Stimulated activated CD4-positive, alpha-beta T cell treated with anti-CD3 and anti-CD28 coated beads, Interleukin-12 subunit alpha, Interleukin-12 subunit beta, amount 100 ng/mL, for 48 hours (primary cell): ENCODE measurements at regions not wholly inside any gene's neighbourhood (a gene's known extent, or its start where the extent isn't known, plus 50 kb on each side); places are given as distances from the start of the nearest gene placed in this dataset.
"Not testable (repeated sequence)": the region's sequence is repeated elsewhere in the genome, so short reads cannot be mapped to it uniquely, and the experiment has no call there.

Experiments
- DNase-seq, 3 donors: peaks; one replicate each; pipeline ENCODE4 v3.0.0-alpha.2; 2020; ENCODE audit warnings: low read depth in 2 of 3, low spot score in 1 of 3

DNA sequence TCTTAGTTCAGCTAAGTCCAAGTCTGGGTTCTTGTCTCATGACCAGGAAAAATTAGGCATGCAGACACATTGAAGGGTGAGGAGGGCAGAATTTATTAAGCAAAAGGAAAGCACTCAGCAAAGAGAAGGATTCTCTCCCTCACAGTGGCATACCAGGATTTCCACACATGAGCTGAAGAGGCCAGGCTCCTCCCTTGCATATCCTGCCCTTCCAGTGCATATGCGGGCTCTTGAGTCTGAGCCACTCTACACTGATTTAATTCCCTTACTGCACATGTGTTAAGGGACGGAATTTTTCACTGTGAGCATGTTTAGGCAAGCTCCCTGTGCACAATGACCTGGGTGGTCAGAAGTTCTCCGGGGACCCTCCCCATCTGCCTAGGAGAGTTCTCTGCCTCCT, 652.7 kb upstream of the POM121L12 start:
- no peak for DNase-seq

DNA sequence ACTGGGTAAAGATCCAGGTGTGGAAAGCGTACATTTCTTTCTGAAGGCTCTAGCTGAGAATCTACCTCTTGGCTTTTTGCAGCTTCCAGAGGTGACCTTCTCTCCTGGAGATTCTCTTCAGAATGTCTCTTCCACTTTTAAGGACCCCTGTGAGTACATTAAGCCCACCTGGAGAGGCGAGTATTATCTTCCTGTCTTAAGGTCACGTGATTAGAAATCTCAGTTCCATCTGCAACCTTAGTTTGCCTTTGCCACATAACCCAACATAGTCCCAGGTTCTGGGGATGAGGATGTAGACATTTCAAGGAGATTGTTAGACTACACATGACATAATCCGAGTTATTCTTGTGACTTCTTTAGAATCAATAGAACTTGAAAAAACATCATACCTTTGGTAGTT, 665.5 kb upstream of the POM121L12 start:
- no peak for DNase-seq

DNA sequence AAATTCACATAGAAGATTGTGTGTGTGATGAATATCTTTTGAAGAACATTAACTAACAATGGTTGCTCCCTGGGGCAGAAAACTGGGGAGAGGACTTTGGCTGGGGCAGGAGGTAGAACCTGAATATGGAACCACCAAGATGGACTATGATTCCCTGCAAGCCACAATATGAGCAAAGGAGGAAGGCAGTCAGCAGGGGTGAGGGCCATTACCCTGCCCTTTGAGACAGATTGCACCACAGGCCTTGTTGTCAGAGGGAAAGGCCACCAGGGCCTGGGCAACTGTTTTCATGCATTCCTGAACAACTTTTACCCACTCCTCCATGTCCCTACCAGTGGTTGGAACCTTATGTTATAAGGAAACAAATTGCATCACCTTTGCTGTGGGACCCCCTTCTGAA, 670.1 kb upstream of the POM121L12 start:
- DNase-seq: no peak

DNA sequence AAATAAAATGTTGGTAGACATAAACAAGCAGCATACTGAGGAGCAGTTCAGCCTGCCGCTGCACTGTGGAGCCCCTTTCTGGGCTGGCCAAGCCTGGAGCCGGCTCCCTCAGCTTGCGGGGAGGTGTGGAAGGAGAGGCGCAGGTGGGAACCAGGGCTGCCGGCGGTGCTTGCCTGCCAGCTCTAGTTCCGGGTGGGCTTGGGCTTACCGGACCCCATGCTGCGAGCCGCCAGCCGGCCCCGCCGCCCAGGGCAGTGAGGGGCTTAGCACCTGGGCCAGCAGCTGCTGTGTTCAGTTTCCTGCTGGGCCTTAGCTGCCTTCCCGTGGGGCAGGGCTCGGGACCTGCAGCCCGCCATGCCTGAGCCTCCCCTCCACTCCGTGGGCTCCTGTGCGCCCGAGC, 672.9 kb upstream of the POM121L12 start:
- DNase-seq: no peak

DNA sequence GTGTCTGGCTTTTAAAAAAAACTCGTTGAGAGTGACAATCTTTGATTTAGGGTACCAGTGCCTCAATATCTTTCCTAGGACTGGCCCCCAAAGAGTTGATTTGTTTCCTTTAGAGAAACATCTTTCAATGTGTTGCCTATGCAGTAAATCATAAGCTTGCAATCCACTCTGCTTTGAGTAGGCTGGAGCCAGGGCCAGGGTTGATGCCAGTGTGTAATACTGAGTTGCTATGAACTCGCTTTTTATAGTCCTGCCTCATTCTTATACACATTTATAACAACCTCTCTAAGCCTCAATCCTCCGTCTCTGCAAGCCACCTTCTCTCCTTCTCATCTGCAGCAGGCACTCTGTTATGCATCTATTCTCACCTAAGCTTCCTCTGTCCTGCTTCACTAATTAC, 674.9 kb upstream of the POM121L12 start:
- DNase-seq: no peak

DNA sequence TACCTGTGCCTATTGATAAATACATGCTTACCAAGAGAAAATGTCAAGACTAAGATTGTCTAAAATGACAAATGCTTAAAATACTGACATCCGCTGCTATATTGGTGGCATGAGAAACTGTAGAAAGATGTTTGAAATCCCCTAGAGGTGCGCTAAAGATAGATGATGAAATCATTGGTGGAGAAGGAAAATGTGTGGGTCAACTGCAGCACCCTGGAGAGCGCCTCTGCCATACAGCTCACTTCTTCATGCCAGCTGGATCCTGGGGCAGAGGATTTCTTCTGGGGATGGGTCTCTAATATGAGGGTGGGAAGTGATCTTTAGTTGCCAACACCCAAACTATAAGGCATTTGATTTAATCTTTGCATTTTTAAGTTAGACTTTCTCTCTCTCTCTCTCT, 680.4 kb upstream of the POM121L12 start:
- DNase-seq: no peak

DNA sequence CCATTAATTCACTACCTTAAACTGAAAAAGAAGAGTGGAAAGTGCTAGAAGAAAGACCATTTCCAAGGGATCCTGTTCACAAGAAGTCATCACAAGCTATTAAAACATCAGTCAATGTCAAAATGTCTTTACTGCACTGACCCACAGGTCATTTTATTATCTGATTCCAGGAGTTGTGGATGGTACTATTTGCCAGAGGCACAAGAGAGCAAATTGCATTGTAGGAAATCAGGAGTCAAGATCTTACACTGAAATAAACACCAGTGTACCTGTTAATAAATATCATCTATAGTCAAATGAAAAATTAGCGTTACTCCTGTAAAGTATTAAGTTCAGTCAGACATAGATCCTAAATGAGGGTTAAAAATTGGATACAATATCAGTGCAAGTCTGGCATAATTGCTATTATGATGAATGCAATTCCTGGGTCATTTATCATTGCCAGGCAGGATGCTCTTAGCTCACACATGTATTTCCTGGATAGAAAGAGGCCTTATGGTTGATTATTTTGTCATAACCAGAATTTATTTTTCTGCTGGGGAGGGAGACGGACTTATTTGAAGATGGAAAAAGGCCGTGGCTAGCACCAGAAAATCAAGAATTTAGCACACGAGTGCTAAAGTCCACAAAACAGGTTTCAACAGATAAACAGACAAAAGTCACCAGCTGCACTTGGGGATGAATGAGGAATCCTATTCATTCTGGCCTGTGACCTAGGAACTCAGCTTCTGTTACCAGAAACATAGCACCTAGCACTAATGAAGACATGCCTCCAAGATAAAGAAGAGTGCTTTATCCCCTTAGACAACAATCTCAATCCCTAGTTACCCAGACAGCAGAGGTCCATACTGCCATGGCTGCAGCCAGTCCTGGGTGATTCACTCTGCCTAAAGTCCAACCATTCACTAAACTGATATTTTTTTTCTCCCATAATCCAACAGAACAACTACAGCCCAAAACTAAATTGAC, 683.1 kb upstream of the POM121L12 start:
- no peak for DNase-seq

DNA sequence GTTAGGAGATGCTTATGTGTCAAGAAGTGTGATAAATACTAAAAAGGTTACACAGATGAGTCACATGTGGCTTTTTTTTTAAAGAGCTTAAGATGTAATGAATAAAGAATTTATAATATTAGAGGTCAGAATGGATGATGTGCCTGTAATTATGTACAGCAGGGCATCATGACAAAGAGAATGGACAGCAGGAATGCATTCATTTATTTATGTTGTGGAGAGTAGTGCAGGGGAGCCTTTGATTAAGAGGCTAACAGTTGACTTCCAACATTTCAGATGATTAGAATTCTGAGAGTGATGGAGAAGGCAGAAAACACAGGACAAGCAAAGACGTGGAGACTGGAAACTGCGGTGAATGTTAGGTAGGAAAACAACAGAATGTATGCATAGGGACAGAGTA, 691.4 kb upstream of the POM121L12 start:
- DNase-seq: no peak

DNA sequence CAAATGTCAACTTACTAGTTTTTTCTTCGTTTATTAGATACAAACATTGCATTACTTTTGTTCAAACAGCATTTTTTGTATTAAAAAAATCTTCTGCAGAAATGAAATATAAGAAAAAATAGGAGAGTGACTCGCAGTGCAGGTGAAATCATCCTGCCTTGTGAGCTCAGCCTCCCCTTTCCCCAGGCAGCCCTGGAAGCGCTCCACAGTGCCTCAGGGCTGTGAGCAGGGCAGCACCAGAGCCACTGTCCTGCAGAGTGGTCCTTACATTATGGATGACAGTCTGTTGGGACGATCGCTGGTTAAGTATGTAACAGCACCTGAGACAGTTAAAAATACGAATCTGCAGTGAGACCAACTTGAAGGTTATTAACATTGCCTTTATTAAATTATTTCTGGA, 695.4 kb upstream of the POM121L12 start:
- DNase-seq: no peak

DNA sequence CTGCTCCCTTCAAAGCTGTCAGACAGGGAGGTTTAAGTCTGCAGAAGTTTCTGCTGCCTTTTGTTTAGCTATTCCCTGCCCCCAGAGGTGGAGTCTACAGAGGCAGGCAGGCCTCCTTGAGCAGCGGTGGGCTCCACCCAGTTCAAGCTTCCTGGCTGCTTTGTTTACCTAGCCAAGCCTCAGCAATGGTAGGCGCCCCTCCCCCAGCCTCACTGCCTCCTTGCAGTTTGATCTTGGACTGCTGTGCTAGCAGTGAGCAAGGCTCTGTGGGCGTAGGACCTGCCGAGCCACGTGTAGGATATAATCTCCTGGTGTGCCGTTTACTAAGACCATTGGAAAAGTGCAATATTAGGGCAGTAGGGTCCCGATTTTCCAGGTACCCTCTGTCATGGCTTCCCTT, 707.1 kb upstream of the POM121L12 start:
- not testable (repeated sequence) for DNase-seq

DNA sequence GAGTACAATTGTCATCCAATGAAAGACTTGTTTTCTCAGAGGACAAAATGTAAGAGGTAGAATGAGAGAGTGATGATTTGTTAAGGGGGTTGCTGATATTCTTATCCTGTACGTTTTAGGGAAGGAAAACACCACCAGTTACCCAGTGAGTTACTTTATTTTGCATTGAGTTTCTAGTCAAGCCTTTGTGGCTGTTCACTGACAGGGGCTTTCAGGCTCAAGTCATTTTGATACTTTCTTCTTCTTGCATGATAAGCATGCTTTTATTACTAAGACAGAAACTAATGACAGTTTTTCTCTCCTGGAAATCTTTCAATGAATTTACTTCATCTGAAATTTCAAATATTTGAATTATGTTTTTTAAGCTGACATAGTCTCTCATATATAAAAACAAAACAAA, 710.2 kb upstream of the POM121L12 start:
- no peak for DNase-seq

DNA sequence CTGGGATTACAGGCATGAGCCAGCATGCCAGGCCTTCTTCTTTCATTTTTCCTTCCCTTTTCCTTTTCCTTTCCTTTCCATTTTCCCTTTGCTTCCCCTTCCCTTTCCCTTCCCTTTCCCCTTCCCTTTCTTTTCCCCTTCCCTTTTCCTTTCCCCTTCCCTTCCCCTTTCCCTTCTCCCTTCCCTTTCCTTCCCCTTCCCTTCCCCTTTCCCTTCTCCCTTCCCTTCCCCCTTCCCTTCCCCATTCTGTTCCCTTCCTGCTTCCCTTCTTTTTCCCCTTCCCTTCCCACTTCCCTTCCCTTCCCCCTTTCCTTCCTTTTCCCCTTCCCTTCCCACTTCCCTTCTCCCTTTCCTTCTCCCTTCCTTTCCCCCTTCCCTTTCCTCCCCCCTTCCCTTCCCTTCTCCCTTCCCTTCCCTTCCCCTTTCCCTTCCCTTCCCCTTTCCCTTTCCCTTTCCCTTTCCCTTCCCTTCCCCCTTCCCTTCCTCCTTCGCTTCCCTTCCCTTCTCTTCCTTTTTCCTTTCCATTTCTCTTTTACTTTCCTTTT, 712.2 kb upstream of the POM121L12 start:
- DNase-seq: no peak

DNA sequence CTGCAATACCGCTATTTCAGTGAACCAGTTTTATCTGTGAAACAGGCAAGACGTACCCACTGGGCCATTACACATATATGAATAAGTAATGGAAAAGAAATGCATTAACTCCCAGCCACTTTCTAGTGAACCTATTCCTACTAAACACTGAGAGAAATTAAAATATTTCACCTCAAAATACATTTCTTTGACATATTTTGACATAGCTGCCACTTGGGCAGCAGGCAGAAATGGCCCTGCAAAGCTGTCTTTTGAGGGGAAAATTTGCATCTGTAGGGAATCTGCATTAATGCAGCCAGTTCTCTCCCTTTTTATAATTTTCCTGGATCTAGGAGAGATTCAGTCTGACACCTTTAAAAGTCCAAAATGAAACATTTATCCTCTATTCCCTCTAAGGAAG, 714.8 kb upstream of the POM121L12 start:
- DNase-seq: no peak

DNA sequence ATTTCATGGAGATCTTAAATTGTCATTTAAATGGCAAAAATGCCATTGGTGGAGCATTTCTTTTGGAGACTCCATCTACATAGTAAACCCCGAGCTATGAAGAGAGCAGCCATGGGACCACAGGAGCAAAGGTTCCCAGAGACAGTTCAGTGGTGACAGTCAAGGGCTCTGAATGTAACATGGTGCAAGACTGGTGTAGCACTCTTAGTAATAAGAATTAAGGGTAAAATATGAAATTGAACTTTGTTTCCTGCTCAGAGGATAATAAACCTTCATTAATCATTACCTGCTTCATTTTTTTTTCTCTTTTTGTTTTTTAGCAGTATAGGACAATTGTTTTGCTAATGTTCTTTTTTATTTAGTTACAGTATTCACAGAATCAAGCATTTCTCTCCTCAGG, 717.5 kb upstream of the POM121L12 start:
- no peak for DNase-seq

DNA sequence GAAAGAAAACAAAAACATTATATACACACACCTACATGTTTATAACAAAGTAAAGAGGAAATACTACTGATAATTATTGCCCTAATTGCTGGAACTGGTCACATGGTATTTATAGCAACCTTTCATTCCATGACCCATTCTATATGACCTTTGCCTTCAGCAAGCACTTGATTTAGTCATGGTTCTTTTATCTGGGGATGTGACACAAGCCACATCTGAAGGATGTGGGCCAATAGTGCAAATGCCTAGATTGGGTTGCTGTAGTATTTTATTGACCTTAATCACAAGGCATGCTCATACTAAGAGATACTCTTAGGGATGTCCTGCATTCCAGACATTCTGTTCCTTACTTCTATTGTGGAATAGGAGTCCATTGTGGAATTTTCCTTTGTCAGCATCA, 723.5 kb upstream of the POM121L12 start:
- no peak for DNase-seq

DNA sequence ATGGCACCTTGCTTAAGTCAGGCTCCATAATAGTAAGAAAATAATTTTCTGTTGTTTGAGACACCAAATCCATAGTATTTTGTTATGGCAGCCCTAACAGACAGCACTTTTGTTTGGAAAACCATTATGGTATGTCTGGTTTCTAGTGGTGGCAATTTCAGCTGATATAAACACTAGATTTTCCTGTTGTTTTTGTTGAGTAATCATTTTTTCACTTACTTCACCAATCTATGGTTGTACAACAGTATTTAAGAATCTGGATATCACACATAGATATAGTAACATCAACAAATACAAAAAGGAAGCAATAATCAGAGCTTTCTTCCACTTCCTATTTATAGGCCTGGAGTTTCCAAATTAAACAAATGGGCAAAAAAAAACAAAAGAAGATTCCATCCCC, 725.8 kb upstream of the POM121L12 start:
- DNase-seq: no peak

DNA sequence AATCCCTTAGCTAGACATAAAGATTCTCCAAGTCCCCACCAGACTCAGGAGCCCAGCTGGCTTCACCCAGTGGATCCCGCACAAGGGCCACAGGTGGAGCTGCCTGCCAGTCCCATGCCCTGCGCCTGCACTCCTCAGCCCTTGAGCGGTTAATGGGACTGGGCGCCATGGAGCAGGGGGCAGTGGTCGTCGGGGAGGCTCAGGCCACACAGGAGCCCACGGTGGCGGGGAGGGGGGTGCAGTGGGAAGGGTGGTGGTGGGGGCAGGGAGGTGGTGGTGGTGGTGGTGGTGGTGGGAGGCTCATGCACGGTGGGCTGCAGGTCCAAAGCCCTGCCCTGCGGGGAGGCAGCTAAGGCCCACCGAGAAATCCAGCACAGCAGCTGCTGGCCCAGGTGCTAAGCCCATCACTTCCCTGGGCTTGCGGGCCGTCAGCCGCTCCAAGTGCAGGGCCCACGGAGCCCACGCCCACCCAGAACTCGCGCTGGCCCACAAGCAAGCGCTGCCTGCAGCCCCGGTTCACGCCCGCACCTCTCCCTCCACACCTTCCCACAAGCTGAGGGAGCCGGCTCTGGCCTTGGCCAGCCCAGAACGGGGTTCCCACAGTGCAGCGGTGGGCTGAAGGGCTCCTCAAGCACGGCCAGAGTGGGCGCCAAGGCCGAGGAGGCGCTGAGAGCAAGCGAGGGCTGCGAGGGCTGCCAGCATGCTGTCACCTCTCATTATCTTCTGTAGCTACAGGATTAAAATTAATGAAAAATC, 732.5 kb upstream of the POM121L12 start:
- DNase-seq: no peak

DNA sequence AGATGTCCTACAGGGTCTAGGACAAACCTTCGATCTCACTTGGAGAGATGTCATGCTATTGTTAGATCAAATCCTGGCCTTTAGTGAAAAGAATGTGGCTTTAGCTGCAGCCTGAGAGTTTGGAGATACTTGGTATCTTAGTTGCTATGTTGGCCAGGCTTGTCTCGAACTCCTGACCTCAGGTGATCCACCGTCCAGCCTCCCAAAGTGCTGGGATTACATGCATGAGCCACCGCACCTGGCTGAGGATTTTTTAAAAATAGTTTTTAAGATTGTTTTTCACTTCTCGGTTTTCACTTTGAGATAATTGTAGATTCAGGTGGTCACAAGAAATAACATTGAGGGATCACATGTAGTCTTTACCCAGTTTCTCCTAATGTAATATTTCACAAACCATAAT, 738.3 kb upstream of the POM121L12 start:
- no peak for DNase-seq

DNA sequence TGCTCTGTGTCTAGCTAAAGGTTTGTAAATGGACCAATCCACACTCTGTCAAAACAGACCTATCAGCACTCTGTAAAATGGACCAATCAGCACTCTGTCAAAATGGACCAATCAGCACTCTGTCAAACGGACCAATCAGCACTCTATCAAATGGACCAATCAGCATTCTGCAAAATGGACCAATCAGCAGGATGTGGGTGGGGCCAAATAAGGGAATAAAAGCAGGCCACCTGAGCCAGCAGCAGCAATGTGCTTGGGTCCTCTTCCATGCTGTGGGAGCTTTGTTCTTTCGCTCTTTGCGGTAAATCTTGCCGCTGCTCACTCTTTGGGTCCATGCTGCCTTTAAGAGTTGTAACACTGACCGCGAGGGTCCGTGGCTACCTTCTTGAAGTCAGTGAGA, 740.5 kb upstream of the POM121L12 start:
- DNase-seq: no peak

DNA sequence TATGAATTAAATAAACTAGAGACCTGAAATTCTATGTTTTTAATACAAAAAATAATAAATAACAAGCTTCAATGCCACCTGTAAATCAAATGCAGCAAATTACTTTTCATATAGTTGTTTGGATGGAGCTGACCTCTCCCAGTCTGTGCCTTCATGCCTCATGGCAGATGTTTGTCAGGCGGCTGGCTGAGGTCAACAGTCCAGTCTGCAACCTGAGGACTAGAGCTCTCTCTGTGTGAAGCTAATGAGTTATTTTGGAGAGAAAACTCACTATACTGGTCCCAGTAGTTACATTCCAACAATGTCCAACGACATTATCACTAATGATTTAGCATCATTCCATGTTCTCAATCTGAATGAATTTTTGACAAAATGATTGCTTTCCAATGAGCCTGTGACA, 746.2 kb upstream of the POM121L12 start:
- no peak for DNase-seq

DNA sequence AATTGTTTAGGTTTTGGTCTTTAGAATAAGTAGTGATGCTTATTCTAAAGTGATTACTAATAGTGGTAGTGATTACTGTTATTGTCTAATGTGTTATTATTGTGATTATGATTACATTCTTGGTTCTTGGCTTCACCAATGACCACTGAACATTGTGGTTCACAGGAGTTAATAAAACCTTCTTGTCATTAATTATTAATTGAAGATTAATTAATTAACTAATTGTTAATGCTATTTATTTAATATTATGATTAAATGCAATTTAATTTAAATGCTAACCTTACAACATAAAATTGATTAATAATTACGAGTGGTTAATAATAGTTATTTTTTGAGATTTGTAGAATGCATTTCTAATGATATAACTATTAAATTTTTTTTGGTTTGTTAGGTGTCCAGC, 747.7 kb upstream of the POM121L12 start:
- no peak for DNase-seq

DNA sequence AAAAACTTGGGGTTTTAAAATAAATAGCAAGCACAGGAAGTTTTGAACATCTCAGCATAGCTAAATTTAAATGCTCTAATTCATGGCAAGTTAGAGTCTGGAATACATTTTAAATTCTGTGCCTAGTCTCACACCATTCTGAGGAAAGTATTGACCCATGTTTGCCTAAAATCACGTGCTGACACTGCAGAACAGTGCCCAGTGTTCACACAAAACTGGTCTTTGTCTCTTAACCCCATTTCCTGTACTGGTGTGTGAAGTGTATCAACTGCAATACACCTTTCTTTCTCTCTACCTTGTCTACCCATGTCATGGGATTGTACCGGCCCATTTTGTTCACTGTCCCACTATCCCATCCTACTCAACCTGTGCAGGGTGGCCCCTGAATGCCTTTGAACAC, 749.7 kb upstream of the POM121L12 start:
- no peak for DNase-seq
